ENCODE measurements at regions not wholly inside any gene's neighbourhood (a gene's known extent, or its start where the extent isn't known, plus 50 kb on each side); places are given as distances from the start of the nearest gene placed in this dataset.

DNA sequence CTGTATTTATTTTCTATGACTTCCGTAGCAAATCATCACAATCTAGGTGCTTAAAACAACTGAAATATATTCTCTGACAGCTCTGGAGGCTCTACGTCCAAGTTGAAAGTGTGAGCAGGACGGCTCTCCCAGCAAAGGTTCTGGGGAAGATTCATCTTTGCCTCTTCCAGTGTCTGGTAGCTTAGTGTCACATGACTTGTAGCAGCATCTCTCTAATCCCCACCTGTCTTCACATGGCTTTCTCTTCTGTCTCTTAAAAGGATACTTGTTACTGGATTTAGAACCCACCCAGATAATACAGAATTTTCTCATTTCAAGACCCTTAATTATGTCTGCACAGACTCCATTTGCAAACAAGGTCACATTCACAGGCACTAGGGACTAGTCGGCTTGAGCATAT, 687.7 kb upstream of the RBFOX1 start:
- no peak for DNase-seq

DNA sequence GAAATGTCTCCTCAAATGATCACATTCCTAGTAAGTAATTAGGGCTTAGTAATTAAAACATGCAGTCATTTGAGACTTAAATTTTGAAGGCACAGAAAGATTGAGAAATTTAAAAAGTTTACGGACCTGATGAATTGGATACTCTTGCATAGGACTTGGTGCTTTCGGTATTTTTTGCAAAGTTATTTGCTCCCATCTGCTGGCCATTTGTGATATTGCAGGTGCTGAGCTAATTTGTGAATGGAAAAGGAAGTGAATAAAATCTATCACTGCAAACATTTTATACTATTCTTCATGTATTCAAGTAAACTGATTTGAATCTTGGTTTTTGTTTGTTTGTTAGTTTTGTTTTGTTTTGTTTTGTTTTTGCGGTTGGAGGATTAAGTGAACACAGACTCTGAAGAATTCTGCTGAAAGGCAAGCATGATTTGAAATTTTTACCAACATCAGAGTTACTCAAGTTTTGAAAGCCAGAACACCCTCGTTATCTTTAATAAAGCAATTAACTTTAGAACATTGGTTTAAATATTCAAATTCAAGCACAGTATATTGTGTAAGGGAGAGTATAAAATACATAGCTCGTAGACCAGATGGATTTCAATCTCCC, 689.5 kb upstream of the RBFOX1 start:
- peak; percentile 49 for DNase-seq

DNA sequence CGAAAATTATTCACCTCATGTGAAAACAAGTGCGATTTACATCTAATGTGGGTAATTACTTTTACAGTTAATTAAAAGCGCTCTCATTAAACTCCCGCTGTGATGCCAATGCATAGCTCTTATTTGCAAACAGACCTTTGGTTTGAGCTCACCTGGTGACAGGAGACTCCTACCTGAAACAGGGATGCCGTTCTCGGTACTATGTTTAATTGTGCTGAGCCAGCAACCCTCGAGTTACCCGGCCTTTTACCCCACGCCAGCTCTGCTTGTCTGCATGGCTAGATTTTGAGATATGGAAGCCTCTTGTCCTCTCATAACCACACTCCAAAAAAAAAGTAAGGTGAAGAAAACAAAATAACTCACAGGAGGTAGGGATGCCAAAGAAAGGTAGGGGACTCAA, 690.4 kb upstream of the RBFOX1 start:
- DNase-seq = no peak

DNA sequence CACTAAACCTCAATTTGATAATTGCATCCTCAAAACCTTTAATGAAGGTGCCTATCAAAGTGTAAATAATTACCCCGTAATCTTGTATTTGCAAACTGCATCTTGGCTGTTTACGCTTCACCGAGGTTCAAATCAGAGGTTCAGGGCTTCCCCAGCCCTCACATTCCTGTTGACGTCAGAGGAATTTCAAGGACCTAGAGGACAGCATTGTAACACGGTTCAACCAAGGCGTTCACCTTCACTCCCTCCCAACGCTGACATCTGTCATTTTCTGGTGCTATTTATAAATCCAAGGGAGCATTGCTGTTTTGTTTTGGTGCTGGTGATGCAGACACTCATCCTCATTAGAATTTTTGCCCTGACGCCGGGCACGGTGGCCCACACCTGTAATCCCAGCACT, 691.6 kb upstream of the RBFOX1 start:
- DNase-seq = no peak

DNA sequence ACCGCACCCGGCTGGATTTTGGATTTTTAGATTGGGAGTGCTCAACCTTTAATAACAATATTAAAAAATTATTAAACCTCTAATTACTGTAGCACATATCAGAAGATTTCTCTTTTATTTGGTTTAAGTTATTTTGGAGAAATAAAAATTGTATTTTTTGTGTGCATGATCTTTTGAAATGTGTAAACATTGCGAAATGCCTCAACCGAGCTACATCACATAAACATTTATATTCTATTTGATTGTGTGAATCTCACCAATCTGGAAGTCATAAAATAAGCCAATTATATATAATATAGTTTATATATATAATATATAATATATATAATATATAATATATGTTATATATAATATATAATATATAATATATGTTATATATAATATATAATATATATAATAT, 696.2 kb upstream of the RBFOX1 start:
- DNase-seq = no peak

DNA sequence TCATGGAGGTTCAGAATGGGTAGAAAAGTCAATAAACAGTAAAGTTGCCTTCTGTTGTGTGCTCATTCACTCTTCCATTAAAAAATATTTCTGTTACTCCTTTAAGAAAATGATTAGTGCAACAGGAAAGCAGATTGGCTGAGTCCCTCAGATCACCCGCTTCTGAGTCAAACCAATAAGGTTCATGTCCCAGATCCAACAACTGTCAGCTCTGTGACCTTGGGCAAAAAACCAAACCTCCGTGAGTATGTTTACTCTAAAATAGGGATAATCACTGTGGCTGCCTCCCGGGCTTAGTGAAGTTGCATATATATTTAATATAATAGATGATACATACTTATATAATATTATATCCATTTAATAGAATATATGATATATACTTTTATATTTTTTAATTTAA, 698.5 kb upstream of the RBFOX1 start:
- no peak for DNase-seq

DNA sequence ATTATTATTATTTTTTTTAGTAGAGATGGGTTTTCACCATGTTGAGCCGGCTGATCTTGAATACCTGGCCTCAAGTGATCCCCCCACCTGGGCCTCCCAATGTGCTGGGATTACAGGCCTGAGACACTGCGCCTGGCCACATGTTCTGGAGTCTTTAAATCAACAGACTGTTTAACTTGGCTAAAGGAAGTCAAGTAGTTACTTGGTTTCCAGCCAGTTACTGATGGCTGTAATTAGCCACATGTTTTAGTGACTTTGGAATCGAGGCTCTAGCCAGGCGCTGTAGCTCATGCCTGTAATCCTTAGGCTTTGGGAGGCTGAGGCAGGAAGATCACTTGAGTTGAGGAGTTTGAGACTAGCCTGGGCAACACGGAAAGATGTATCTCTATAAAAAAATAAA, 699.2 kb upstream of the RBFOX1 start:
- no peak for DNase-seq

DNA sequence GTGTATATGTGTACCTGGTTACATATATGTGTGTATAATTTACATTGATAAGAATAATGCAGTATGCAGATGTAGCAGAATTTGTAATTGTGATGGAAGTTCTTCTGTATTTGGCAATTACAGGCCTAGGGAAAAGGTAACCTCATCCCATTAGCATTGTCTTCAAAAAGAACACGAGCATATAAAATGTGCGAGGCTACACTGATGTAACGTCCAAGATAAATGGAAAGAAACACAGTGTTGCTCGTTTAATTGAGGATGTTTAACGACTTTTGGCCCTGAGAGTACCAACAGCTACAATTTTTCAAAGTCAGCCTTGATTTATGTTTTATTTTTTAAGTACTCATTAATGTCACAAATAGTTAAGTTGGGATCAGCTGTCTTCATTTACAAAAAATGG, 703.5 kb upstream of the RBFOX1 start:
- DNase-seq = no peak

DNA sequence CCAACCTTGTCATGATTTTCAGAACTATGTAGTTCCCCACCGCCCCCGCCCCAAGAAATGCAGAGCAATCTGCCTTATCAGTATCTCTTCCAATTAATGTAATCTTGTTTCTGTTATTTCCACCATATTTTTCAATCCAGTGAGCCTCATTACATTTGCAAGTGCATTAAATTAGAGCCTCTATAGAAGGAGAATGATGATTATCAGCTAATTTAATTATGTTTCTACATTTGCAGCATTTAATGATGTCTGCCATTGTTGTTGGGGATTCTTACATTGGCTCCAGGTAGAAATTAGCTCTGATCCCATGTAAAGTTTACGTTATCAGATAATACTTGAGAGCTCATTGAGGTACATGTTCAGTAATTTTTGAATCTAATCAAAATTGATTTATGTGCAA, 707.0 kb upstream of the RBFOX1 start:
- no peak for DNase-seq

DNA sequence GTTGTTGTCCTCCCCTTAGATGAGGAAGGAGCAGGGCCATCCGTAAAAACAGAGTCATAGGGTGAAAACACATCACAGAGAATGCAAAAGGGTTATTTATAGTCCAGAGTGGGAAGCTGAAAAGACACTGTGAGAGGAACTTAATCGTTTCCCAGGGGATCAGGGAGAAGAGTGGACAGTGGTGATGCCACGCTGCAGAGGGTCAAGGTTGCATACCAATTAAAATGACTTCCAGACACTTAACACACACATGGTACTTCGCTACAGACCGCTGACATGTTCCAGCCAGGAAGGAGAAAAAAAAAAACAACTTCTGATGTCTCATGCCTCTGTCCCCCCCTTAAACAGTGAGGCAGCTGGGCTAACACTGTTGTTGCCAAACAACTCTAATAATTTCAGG, 713.8 kb upstream of the RBFOX1 start:
- no peak for DNase-seq

DNA sequence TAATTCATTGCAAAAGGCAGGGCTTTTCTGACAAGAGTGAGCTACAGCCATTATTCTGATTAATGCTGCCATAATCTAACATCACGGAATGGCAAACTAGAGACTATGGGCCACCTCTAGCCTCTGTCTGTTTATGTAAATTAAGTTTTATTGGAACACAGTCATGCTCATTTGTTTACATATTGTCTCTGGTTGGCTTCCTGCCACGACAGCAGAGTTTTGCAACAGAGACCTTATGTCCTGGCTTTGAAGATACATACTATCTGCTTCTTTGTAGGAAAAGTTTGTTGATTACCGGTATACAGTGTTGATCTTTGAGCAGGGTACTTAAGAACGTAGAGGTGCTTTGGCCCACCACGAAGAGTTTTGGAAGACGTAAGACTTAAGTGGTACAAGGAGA, 715.9 kb upstream of the RBFOX1 start:
- DNase-seq = no peak

DNA sequence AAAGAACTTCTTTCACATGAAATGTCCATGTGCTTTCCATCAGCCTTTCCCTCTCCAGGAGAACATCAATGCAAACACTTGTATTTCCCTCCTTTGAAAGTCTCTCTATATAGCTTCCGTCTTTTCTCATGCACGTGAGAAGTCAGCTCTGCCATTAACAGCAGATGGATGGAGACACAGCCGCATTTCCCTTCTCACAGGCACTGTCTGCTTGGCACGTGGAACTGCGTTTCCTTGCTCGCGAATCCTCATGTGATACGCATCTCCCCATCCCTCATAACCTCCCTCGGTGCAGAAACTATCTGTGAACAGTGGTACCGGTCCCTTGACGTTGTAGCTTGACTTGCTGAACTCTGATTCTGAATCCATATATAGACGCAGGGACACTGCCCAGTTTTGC, 717.0 kb upstream of the RBFOX1 start:
- no peak for DNase-seq

DNA sequence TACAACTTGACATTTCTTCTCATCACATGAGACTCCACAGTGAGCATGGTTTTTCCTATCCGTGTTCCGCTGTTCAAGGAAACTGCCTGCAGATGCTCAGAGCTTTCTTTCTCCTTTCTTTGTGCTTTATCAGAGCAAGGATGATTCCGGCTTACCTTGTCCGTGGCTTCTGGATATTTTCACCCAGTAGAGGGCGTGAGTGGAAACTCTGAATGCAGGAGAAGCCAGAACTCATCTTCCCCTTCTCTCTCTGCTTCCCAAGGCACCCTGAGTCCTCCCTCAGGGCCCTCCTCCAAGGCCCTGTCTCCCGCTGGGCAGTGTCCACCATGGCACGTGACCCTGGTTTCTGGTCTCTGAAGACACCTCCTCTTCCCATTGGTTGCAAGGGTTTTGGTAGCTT, 721.1 kb upstream of the RBFOX1 start:
- DNase-seq = no peak

DNA sequence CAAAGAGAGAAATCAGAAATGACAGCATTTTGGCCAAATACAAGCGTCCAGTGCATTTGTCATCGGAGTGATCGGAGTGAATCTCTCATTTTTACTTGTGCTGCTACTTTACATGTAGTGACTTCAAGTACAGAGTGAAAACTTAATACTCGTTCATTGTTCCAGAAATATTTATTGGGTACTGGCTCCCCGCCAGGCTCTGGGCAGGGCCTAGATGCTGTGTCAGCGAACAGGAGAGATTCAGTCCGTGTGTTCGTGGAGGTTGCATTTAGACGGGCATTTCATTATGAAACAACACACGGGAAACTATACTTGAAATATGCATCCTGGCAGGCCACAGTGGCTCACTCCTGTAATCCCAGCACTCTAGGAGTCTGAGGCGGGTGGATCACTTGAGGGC, 727.2 kb upstream of the RBFOX1 start:
- no peak for DNase-seq

DNA sequence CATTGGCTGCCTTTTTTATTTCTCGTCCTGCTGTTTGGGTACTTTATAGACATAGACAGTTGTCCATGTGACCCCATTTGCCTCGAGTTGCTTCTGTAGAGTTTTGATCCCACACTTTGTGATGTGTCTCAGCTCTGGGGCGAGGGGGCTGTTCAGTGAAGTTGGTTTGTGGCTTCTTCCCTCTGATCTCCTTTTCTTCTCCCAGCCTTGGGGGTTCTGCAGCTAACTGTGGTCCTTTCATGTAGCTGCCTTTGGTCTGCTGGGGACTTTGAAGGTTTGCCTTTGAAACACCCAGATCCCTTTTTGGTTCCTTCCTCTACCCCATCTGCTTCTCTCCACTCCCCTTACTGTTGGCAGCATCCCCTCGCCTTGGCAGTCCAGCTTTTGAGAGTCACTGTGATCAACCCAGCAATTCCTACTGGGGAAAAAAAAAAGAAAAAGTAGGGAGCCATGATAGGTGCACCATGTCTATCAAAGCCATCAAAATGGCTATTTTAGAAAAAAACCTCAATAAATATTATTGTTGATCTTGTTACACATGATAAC, 728.8 kb upstream of the RBFOX1 start:
- DNase-seq = no peak

DNA sequence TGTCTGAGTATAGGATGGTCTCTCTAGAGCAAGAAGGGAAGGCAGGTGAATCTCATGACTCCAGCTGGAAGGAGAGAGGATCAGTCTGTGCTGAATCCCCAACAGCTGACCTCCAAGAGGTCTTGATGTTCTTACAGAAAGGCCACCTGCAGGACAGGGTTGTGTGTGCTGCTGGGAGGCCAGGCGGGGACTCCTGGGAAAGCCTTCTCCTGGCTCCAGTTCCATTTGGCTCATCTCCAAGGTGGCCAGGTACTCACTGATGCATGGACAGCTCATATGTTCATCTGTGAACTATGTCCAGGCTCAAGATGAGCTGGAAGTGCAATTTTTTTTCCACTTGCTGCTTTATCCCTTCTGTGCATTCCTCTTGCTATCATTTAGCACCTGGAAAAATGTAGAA, 730.2 kb upstream of the RBFOX1 start:
- no peak for DNase-seq

DNA sequence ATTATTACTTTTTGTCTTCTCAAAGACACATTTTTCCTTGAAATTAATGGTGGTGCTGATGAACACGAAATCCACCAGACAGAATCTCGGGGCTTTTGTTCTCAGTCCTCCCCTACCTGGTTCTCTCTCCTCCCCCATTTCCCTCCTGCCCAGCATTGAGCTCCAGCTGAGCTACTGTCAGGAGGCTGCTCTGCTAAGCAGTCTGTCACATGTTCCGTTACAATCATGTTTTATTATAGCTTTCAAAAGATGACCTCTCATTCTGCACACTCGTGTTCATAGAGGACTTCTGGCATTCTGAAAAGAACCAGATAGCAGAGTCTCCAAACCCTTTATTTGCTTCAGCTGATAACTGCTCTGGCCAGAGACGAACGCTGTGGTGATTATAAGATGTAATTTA, 732.5 kb upstream of the RBFOX1 start:
- no peak for DNase-seq

DNA sequence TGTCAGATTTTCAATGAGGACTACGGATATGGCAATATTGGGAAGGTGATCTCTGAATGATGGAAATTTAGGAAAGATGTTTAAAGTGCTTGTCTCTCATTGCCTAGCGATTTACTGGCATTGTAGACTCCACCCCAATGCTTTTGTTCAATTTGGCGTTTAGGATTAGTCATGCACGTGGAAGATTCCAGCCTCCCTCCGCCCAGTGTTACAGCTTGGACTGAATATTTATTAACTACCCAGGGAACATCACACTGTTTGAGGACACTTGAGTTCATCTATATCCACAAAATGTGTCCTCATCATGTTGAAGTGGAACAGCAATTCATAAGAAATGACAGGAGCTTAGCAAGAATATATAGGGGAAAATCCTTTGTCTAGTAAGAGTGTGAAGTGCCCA, 738.8 kb upstream of the RBFOX1 start:
- no peak for DNase-seq

DNA sequence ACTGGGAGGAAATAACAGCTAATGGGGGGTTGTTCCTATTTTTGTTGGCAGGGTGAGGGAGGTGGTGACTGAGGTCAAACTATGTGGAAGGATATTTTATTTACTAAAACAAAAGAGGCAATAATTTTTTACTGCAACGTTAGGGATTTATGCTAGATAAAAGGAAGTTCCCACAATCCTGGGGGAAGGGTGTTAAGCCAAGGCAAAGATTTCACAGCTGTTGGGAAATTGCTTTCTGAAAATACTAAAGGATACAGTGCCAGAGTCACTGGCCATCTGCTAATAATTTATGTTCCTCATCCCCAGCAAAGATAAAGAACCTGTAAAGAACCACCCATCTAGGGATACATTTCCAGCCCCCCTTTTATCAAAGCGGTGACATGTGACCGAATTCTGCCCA, 756.0 kb upstream of the RBFOX1 start:
- DNase-seq = no peak

DNA sequence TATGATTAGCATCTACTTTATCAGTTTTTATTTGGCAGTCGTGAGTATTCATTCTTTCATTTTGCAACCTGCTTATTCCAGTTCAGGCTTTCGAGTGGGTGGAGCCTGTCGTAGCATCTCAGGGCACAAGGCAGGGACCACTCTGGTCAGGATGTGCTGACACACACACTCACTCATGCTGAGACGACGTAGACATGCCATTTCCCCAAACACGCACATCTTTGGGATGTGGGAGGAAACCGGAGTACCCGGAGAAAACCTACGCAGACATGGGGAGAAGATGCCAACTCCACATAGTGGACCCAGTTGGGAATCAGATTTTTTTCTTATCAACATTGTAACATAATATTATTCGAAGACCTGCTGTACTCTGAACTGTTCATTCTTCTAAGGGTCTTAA, 756.5 kb upstream of the RBFOX1 start:
- no peak for DNase-seq

DNA sequence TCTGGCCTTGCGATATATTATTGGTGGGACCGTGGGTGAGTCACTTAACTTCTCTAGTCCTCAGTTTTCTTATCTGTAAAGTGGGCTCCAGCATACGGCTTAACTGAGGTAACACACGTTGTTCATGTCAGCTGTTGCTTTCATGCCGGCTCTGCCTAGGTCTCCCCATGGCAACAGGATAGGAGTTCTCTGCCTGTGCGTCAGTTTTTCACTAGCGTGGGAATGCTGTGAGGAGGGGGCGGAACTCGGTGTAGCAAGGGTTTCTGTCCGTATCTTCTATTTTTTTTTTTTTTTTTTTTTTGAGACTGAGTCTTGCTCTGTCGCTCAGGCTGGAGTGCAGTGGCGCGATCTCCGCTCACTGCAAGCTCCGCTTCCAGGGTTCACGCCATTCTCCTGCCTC, 758.5 kb upstream of the RBFOX1 start:
- DNase-seq = no peak

DNA sequence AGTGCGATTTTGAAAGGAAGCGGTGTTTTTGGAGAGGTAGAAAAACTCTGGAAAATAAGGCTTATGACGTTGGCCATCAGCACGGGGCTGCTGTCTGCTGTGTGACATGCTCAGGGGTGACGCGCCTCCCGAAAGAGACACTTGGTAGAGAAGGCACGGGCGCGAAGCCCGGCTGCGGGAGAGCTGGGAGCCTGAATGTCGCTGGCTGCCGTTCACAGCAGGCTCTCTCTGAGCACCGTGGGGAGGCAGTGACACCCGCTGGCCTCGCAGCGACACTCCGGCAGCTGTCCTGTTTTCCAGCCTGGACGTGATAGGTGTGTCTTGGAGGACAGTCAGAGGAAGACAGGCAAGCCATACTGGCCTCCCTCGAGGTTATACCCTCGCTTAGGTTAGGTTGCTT, 759.1 kb upstream of the RBFOX1 start:
- DNase-seq = no peak

DNA sequence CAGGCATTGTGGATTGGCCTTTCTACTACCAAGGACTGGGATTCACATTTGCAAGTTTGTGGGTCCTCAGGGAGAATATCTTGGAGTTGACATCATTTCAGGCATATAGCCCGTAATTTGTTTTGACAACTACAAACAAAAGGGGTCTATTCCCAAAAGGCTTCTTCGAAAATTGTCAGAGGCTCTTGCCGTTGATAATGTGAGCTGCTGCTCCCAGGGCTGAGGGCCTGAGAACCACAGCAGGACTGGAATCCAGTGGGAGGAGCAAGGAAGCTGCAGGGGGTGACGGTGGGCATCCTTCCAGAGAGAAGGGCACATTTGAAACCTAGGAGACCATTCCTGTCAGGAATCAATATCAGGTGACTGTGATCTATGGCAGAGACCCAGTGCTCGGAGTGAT, 761.6 kb upstream of the RBFOX1 start:
- no peak for DNase-seq

DNA sequence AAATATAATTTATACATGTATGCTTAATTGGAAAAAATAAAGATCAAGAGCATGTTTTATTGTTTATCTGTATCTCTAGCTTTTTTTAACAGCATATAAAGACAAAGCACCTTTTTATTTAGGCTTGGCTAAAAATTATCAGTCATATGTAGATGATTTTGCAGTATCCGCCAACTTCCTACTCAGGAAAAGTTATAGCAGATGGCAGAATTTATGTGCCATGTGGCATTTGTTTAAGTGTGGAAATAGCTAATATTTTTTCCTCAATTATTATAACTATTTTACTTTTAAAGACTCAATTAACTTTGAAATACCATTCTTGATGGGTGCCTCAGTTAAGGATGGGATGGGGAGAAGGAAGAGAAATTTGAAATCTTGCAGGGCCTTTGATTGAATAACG, 762.1 kb upstream of the RBFOX1 start:
- DNase-seq = no peak

DNA sequence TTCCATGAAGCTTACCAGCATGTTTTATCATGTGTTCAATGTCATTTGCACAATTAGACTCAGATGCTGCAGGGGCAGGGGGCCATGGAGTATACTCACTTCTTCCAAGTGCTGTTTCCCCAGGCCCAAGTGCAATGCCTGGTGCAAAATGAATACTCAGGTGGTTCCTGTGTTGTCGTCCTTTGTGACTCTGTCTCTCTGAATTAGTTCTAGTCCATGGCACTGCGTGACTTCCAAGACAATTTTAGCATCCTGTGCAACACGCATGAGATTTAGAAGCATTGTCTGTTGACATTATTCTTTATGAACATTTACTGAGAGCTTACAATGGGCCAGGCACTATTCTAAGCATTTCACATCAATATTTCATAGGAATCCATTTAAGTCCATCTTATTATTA, 769.7 kb upstream of the RBFOX1 start:
- DNase-seq = no peak
